ENCODE measurements at regions not wholly inside any gene's neighbourhood (a gene's known extent, or its start where the extent isn't known, plus 50 kb on each side); places are given as distances from the start of the nearest gene placed in this dataset.

DNA sequence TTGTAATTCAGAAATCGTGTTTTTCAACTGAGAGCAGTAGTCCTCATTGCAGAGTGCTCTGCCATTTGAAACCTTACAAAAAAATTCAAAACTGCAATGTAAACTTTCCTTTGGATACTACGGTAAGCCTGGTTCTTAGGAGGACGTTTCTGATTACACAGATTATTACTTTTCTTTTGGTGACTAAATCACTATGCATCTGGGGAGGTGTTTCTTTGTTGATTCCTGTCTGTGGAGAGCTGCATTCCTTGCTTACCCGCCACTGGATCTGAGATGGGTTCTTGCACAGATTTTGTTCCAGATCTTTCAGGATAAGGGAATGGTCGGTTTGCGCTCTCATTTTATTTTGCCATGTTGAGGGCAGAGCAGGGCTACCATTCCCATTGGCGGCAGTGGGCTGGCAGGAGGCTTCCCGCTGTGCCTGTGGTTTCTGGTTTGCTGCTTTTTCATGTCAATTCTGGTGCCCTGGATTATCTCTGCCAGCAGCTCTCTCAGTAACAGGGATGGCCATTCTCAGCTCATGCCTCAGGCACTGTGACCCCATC lies 485.1 kb downstream of the GLRX3 start:
- H3K4me3 ChIP-seq = no peak overlapping the region
- ATAC-seq = no peak
- H3K4me1 ChIP-seq (ENCODE audit: low read depth) = no peaks in the 10 kb centered on the region
- no peaks in the 10 kb centered on the region for H3K36me3 ChIP-seq (ENCODE audit: low read depth)
- H3K9me3 ChIP-seq = peaks cover 7% of the 10 kb centered on the region
- TF ChIP-seq, protein P1, sequence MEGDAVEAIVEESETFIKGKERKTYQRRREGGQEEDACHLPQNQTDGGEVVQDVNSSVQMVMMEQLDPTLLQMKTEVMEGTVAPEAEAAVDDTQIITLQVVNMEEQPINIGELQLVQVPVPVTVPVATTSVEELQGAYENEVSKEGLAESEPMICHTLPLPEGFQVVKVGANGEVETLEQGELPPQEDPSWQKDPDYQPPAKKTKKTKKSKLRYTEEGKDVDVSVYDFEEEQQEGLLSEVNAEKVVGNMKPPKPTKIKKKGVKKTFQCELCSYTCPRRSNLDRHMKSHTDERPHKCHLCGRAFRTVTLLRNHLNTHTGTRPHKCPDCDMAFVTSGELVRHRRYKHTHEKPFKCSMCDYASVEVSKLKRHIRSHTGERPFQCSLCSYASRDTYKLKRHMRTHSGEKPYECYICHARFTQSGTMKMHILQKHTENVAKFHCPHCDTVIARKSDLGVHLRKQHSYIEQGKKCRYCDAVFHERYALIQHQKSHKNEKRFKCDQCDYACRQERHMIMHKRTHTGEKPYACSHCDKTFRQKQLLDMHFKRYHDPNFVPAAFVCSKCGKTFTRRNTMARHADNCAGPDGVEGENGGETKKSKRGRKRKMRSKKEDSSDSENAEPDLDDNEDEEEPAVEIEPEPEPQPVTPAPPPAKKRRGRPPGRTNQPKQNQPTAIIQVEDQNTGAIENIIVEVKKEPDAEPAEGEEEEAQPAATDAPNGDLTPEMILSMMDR (IDR thresholded peaks at IDR 0.05) = no peak
- intact Hi-C loops (cut with DNase I, micrococcal nuclease) = no loop called here
- no peak for DNase-seq

DNA sequence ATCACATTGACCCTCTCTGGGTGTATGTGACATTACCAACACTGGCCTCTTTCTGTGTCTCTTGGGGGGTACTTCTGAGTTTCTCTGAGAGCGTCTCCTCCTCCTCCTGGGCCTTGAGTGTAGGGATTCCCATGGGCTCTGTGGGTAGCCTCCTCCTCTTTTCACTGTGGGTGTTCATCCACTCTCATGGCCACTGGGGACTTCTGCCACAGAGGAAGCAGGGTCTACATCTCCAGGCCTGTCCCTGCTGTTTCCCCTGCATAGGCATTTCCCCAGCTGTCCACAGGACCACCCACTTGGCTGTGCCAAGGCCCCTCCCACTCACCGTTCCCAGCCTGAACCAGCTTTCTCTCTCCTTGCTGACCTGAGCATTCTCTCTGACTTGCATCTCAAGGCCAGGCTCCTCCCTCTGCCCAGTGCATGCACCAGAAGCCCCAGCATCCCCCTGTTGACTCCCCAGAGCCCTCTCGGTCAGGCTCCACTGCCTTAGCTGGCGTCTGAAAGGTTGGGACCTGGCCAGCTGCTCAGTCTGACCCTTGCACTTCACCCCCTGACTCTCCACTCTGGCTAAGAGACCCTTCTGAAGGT lies 487.6 kb downstream of the GLRX3 start:
- Histone ChIP-seq H3K36me3 (ENCODE audit: low read depth) (no peaks in the 10 kb centered on the region), H3K4me1 (ENCODE audit: low read depth) (no peaks in the 10 kb centered on the region), H3K4me3 (no peak overlapping the region), H3K9me3 (peaks cover 7% of the 10 kb centered on the region)
- intact Hi-C loops (cut with DNase I, micrococcal nuclease) = no loop called here
- ATAC-seq = no peak
- no peak for DNase-seq
- TF ChIP-seq, protein P1 (IDR thresholded peaks at IDR 0.05) = no peak

DNA sequence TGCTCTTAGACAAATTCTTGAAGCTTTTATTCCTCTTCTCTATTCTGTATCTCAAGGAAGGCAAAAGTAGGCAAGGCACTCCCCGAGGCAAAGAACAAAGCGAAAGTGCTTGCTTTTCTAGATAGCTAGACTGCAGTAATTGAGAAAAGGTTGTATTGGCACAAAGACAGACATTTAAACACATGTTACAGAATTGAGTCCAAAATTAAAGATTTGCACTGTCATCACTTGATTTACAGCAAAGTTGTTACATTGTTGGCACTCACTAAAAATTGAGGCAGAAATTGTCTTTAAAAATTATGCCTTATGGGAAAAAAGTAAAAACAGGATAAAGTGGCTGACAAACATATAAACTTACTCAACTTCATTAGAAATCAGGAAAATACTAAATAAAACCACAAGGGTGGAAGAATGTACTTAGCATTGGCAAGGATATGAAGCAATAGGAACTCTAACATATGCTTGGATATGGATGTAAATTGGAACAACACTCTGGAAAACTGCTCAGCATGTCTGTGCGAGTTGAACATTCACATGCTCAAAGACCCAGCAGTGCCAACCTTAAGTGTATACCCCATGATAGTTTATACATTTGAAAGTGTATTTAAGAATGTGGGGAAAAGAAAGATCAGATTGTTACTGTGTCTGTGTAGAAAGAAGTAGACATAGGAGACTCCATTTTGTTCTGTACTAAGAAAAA lies 491.3 kb downstream of the GLRX3 start:
- no peak for DNase-seq
- TF ChIP-seq, protein P1 (IDR thresholded peaks at IDR 0.05) = no peak
- no peaks in the 10 kb centered on the region for H3K36me3 ChIP-seq (ENCODE audit: low read depth)
- peaks cover 7% of the 10 kb centered on the region for H3K9me3 ChIP-seq
- H3K4me3 ChIP-seq = no peak overlapping the region
- intact Hi-C loops (cut with DNase I, micrococcal nuclease) = no loop called here
- ATAC-seq = no peak
- H3K4me1 ChIP-seq (ENCODE audit: low read depth) = no peaks in the 10 kb centered on the region

DNA sequence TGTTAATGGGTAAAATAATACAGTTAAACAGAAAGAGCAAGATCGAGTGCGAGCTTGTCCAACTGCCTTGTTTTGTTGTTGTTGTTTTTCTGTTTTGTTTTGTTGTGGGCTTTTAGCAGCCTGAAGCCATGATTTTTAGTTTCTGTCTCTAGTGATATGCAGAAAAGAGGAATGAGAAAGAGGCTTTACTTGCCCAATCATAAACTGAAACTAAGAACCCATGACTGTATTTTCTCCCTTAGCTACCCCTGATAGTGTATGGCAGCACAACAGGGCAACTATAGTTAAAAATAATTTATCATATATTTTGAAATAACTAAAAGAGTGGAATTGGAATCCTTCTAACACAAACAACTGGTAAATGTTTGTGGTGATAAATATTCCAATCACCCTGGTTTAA lies 493.9 kb downstream of the GLRX3 start:
- H3K36me3 ChIP-seq (ENCODE audit: low read depth) = no peaks in the 10 kb centered on the region
- H3K9me3 ChIP-seq = no peaks in the 10 kb centered on the region
- TF ChIP-seq, protein P1 (IDR thresholded peaks at IDR 0.05) = no peak
- ATAC-seq (no peak), DNase-seq (no peak)
- no peak overlapping the region for H3K4me3 ChIP-seq
- intact Hi-C loops (cut with DNase I, micrococcal nuclease) = no loop called here
- no peaks in the 10 kb centered on the region for H3K4me1 ChIP-seq (ENCODE audit: low read depth)

DNA sequence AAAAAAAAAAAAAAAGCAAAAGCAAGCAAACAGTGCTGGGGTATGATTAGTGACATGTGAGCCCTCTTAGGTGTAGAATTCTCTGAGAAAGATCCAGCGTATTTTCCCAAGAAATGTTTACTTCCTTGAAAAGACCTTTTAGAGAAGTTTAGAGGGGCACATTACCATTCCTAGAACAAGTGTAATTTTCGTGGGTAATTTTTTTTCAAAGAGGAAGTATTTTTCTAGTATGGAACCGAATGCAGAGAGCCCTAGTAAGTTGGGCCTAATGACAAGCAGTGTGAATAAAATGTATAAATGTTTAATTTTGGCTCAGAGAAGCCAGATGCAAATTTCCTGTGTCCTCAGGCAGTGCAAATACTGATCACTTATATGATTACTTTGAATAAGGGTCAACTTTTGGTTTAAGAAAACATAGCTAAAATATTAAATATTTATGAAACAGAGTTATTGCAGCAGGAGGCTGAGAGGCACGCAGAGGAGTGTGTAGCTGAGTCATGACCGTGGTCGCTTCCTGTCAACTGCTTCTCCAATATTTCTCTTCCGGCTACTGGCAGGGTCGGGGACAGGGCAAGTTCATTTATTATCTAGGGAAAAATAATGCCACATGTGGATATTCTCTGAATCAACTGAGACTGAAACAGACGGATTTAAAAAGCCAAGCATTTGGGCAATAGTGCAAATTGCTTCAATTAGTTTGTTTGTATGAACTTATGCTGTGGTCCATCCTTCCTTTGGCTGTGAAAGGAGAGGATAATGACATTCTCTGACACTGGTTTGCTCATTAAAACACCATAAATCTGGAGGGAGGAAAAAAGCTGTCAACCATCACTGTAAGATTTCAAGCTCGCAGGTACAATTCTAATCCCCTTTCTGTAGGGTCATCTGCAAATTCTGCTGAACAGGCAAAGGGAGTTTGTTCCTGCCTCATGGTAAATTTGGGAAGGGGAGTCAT lies 495.2 kb downstream of the GLRX3 start:
- H3K4me3 ChIP-seq = no peak overlapping the region
- intact Hi-C loops (cut with DNase I, micrococcal nuclease) = no loop called here
- no peaks in the 10 kb centered on the region for H3K9me3 ChIP-seq
- TF ChIP-seq, protein P1 (IDR thresholded peaks at IDR 0.05) = no peak
- peak in 1 of 3 donors; percentile 21 for DNase-seq
- ATAC-seq = peak; percentile 46
- H3K4me1 ChIP-seq (ENCODE audit: low read depth) = no peaks in the 10 kb centered on the region
- H3K36me3 ChIP-seq (ENCODE audit: low read depth) = no peaks in the 10 kb centered on the region
